Spleen (tissue), 7 donors: ENCODE measurements at regions not wholly inside any gene's neighbourhood (a gene's known extent, or its start where the extent isn't known, plus 50 kb on each side); places are given as distances from the start of the nearest gene placed in this dataset.

Source experiments
- CTCF ChIP-seq, 11 experiments: fragments of 200-600 bp in 7 of 11; fragments of 450-650 bp in 4 of 11; sonication (generic) in 4 of 11; IDR thresholded peaks in 8 of 11; conservative IDR thresholded peaks in 3 of 11; 1 replicate in 7 of 11; 2 replicates in 4 of 11; pipeline versions ENCODE4 v1.4.0 to v1.8.0; 2016 to 2021; ENCODE audit warnings: antibody characterized with exemption in 11 of 11, inconsistent platforms in 4 of 11, mild to moderate bottlenecking in 1 of 11
- POLR2A ChIP-seq, 3 donors: fragments of 450-650 bp; IDR thresholded peaks; one replicate each; pipeline ENCODE4 v1.5.1; 2017; ENCODE audit warnings: antibody characterized with exemption in 3 of 3, mild to moderate bottlenecking in 1 of 3
- donor health status: DM: no; HTN: no; CAD: no; lungs with moderate emphysema.
- donor health status: DM: no; HTN: no; CAD: no.
- donor health status: DM: no; HTN: no; CAD: no.

- no peak for TF ChIP-seq CTCF (IDR thresholded peaks at IDR 0.05 in 8 of 11, conservative IDR thresholded peaks at IDR 0.05 in 3 of 11)
- TF ChIP-seq POLR2A (IDR thresholded peaks at IDR 0.05), result no peak
Observed at GRCh38 chr9:82668689-82669199, 394.2 kb downstream of the RASEF start.
